B cell (primary cell): ENCODE measurements at regions not wholly inside any gene's neighbourhood (a gene's known extent, or its start where the extent isn't known, plus 50 kb on each side); places are given as distances from the start of the nearest gene placed in this dataset.

Experiments used
- ATAC-seq: fragments of 200-7000 bp; cut with Tn5 transposase; one replicate; pipeline ENCODE4 v1.10.0; 2021; ENCODE audit warnings: low read depth, mild to moderate bottlenecking, moderate number of reproducible peaks, moderate library complexity
- CTCF ChIA-PET: fragments of 350-600 bp; sonication (Branson Sonifier 250); formaldehyde crosslinking; loops from one replicate; lab custom pipeline; 2021; ENCODE audit warnings: antibody characterized with exemption, inconsistent platforms; lab: Charles Lee
- POLR2A ChIA-PET: fragments of 350-600 bp; sonication (Branson Sonifier 250); formaldehyde crosslinking; loops from one replicate; lab custom pipeline; 2021; ENCODE audit warnings: antibody characterized with exemption; lab: Charles Lee
- DNase-seq: peaks from one replicate; pipeline ENCODE4 v3.0.0; 2013
- H2AFZ ChIP-seq: 2 replicates; pipeline ENCODE4 v1.6.1; 2012; ENCODE audit warnings: mild to moderate bottlenecking, low read depth, low read length; ENCODE audit not compliant: insufficient read depth, poor library complexity, severe bottlenecking
- H3K27ac ChIP-seq, 2 donors: 1 replicate in 1 of 2; 2 replicates in 1 of 2; pipeline ENCODE4 v1.5.1; 2012 to 2013; ENCODE audit warnings: low read length in 2 of 2, mild to moderate bottlenecking in 2 of 2, moderate library complexity in 1 of 2
- H3K27me3 ChIP-seq, 4 experiments: fragments of 200-600 bp in 1 of 4; sonication (generic) in 1 of 4; replicated peaks in 1 of 4; 1 replicate in 2 of 4; 2 replicates in 2 of 4; pipeline versions ENCODE4 v1.6.1 to v1.7.0; 2013 to 2016; ENCODE audit warnings: low read length in 3 of 4, mild to moderate bottlenecking in 2 of 4, mixed read lengths in 1 of 4, moderate library complexity in 1 of 4; ENCODE audit not compliant: insufficient read depth in 4 of 4, control insufficient read depth in 3 of 4; ENCODE audit errors: control extremely low read depth in 1 of 4
- H3K36me3 ChIP-seq, 2 experiments: replicated peaks in 1 of 2; 1 replicate in 1 of 2; 2 replicates in 1 of 2; pipeline versions ENCODE4 v1.6.1 to v1.7.1; 2013; ENCODE audit warnings: low read length in 1 of 2; ENCODE audit not compliant: insufficient read depth in 2 of 2, control insufficient read depth in 1 of 2; ENCODE audit errors: control extremely low read depth in 1 of 2, extremely low read depth in 1 of 2
- H3K4me1 ChIP-seq, 2 donors: fragments of 200-600 bp in 1 of 2; sonication (generic) in 1 of 2; 1 replicate in 1 of 2; 2 replicates in 1 of 2; pipeline versions ENCODE4 v1.5.1 to v1.6.1; 2013 to 2017; ENCODE audit warnings: low read length in 2 of 2; ENCODE audit not compliant: control insufficient read depth in 2 of 2, insufficient read depth in 2 of 2
- H3K4me2 ChIP-seq: replicated peaks from 2 replicates; pipeline ENCODE3; 2012; ENCODE audit warnings: mild to moderate bottlenecking, low read depth, low read length; ENCODE audit not compliant: poor library complexity, severe bottlenecking
- H3K4me3 ChIP-seq, 5 experiments: fragments of 200-600 bp in 1 of 5; sonication (generic) in 1 of 5; 1 replicate in 3 of 5; 2 replicates in 2 of 5; pipeline versions ENCODE4 v1.5.1 to v1.7.0; 2011 to 2016; ENCODE audit warnings: low read length in 4 of 5, mild to moderate bottlenecking in 4 of 5, low read depth in 2 of 5, control low read depth in 1 of 5, moderate library complexity in 1 of 5; ENCODE audit not compliant: insufficient read depth in 1 of 5; ENCODE audit errors: control extremely low read depth in 1 of 5, extremely low read depth in 1 of 5
- H3K79me2 ChIP-seq: fragments of 200-600 bp; sonication (generic); one replicate; pipeline ENCODE4 v1.6.0; 2016; ENCODE audit warnings: low read length; ENCODE audit not compliant: control insufficient read depth, insufficient read depth
- H3K9ac ChIP-seq: fragments of 200-600 bp; sonication (generic); 2 replicates; pipeline ENCODE4 v1.6.1; 2017; ENCODE audit warnings: mild to moderate bottlenecking, low read length, moderate library complexity
- H3K9me3 ChIP-seq, 3 donors: one replicate each; pipeline versions ENCODE4 v1.6.1 to v1.7.1; 2013; ENCODE audit warnings: low read length in 2 of 3; ENCODE audit not compliant: control insufficient read depth in 2 of 3, insufficient read depth in 1 of 3; ENCODE audit errors: control extremely low read depth in 1 of 3
- H4K20me1 ChIP-seq: 2 replicates; pipeline ENCODE4 v1.6.0; 2012; ENCODE audit warnings: mild to moderate bottlenecking, low read length; ENCODE audit not compliant: insufficient read depth, control insufficient read depth, poor library complexity, severe bottlenecking
- H3K27ac Mint-ChIP-seq: one replicate; pipeline ENCODE4 v1.8.0; 2021; ENCODE audit warnings: mixed read lengths
- H3K27me3 Mint-ChIP-seq: one replicate; pipeline ENCODE4 v1.8.0; 2021; ENCODE audit warnings: mixed read lengths
- H3K4me1 Mint-ChIP-seq: one replicate; pipeline ENCODE4 v1.8.0; 2021; ENCODE audit warnings: mixed read lengths
- H3K4me3 Mint-ChIP-seq: one replicate; pipeline ENCODE4 v1.8.0; 2021; ENCODE audit warnings: mixed read lengths
- H3K9me3 Mint-ChIP-seq: one replicate; pipeline ENCODE4 v1.8.0; 2022; ENCODE audit warnings: mixed read lengths; ENCODE audit not compliant: insufficient read depth
- EZH2 ChIP-seq: IDR thresholded peaks from 2 replicates; pipeline ENCODE4 v1.6.1; 2012; ENCODE audit warnings: borderline replicate concordance, low read depth, mild to moderate bottlenecking, moderate library complexity, low read length; ENCODE audit not compliant: insufficient read depth, poor library complexity, severe bottlenecking
- WGBS: methylation state at CpG from one replicate; pipeline ENCODE4 v1.1.5; 2013; ENCODE audit warnings: missing lambda C conversion rate; ENCODE audit not compliant: insufficient coverage; 5-methylcytosine and 5-hydroxymethylcytosine counted together
- intact Hi-C: fragments of 100-400 bp; cut with micrococcal nuclease; formaldehyde crosslinking; loops from one replicate; pipeline ENCODE4 v1.10.0; 2022
- TF ChIP-seq, protein P1 (sequence below): fragments of 200-600 bp; IDR thresholded peaks from one replicate; pipeline ENCODE4 v1.8.0; 2022; ENCODE audit warnings: antibody characterized with exemption, mild to moderate bottlenecking

DNA sequence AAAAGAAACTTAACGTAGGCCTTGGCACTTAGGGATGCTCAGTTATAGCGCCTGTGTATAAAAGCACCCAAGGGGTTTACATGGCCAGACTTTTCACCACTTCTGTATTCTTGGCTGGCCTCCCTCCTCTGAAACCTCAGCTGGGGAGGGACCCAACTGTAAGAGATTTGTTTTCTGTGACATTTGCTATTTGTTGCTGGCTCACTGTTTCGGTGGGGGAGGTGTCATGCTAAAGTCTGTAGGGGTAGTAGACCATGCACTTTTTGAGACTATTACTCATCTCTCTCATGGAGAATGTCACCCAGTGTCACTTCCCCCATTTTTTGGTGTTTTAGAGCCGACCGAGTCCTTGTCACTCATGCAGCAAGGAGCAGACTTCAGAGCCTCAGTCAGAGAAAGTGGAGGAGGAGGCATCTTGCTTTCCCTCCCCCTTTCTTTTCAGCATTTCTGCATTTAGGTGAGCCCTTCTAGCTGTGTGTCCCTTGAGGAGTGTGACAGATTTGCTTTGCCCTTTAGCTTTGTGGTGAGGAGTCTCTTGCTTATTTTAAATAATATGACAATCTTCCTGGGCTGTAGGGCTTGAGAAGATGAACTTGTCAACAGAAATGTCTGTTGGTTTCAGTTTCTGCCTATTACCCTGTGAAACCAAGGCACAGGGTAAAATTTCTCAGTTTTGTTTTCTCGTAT lies 160.1 kb downstream of the FASLG start:
- no peaks in the 10 kb centered on the region for H3K9me3 Mint-ChIP-seq
- Histone ChIP-seq H3K4me3 (peak overlapping the region in 4 of 5 experiments; percentile 4 to 37 (median 17)), H2AFZ (peak overlapping the region; percentile 12), H3K4me2 (peak overlapping the region; percentile 59), H4K20me1 (no peaks in the 10 kb centered on the region), H3K79me2 (no peaks in the 10 kb centered on the region), H3K36me3 (no peaks in the 10 kb centered on the region), H3K4me1 (peaks cover 26 to 35% of the 10 kb centered on the region in 2 donors), H3K9ac (peak overlapping the region; percentile 36), H3K27me3 (no peaks in the 10 kb centered on the region), H3K9me3 (peaks cover 0 to 7% (median 6%) of the 10 kb centered on the region in 3 donors), H3K27ac (peak overlapping the region; percentile 84 to 93)
- ChIA-PET POLR2A (interaction anchor here (0.5 to 1.7 kb wide), 9 partner anchors 40 to 599 kb away, joined by 3 to 25 read pairs (median 4); no protein-coding TSS in a partner anchor), CTCF (interaction anchor here (0.8 to 4.7 kb wide), 23 partner anchors 7 to 1049 kb away, joined by 3 to 82 read pairs (median 6); partner anchors contain the start of gene ZBTB37)
- WGBS, result 13% methylated on average over 1 of the region's 6 CpGs
- peak; percentile 94 for DNase-seq
- intact Hi-C loops, result loop anchor here (1.0 to 5.0 kb wide), 15 partner anchors 41 to 1338 kb away; partner anchors contain the start of genes CENPL, DARS2, KLHL20 and PRDX6
- H3K27me3 Mint-ChIP-seq, result no peaks in the 10 kb centered on the region
- ATAC-seq, result peak; percentile 77
- TF ChIP-seq, protein P1, sequence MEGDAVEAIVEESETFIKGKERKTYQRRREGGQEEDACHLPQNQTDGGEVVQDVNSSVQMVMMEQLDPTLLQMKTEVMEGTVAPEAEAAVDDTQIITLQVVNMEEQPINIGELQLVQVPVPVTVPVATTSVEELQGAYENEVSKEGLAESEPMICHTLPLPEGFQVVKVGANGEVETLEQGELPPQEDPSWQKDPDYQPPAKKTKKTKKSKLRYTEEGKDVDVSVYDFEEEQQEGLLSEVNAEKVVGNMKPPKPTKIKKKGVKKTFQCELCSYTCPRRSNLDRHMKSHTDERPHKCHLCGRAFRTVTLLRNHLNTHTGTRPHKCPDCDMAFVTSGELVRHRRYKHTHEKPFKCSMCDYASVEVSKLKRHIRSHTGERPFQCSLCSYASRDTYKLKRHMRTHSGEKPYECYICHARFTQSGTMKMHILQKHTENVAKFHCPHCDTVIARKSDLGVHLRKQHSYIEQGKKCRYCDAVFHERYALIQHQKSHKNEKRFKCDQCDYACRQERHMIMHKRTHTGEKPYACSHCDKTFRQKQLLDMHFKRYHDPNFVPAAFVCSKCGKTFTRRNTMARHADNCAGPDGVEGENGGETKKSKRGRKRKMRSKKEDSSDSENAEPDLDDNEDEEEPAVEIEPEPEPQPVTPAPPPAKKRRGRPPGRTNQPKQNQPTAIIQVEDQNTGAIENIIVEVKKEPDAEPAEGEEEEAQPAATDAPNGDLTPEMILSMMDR, result no peak
- TF ChIP-seq EZH2, result no peak
- peaks cover 41% of the 10 kb centered on the region for H3K4me1 Mint-ChIP-seq
- peak overlapping the region; percentile 77 for H3K4me3 Mint-ChIP-seq
- peak overlapping the region; percentile 93 for H3K27ac Mint-ChIP-seq
